ENCODE measurements at regions not wholly inside any gene's neighbourhood (a gene's known extent, or its start where the extent isn't known, plus 50 kb on each side); places are given as distances from the start of the nearest gene placed in this dataset.
"Not testable (repeated sequence)": the region's sequence is repeated elsewhere in the genome, so short reads cannot be mapped to it uniquely, and the experiment has no call there.

GRCh38 chr5:36426070-36426469, 124.4 kb upstream of the RANBP3L start:
- H3K27ac ChIP-seq (ENCODE audit: low read length); H3K9me3 ChIP-seq (ENCODE audit: control insufficient read depth, low read length); H3K4me1 ChIP-seq (ENCODE audit: control insufficient read depth, insufficient read depth, low read length); ATAC-seq; H3K27me3 ChIP-seq (ENCODE audit: control insufficient read depth, insufficient read depth); DNase-seq; H3K4me3 ChIP-seq (ENCODE audit: low read length): not testable (repeated sequence)
- WGBS, result 92% methylated on average over 2 of the region's 2 CpGs
- intact Hi-C loops (cut with DNase I), result loop anchor here in 1 of 4 donors (10.0 kb wide), 1 partner anchor 79 kb away; no protein-coding TSS in a partner anchor

- ATAC-seq (no peak), DNase-seq (no peak)
- H3K27ac ChIP-seq (ENCODE audit: low read length), result no peak overlapping the region
- H3K9me3 ChIP-seq (ENCODE audit: control insufficient read depth, low read length), result no peaks in the 10 kb centered on the region
- WGBS, result 88% methylated on average over 4 of the region's 4 CpGs
- H3K27me3 ChIP-seq (ENCODE audit: control insufficient read depth, insufficient read depth), result no peaks in the 10 kb centered on the region
- intact Hi-C loops (cut with DNase I), result no loop called here
- no peak overlapping the region for H3K4me3 ChIP-seq (ENCODE audit: low read length)
- peaks cover 2% of the 10 kb centered on the region for H3K4me1 ChIP-seq (ENCODE audit: control insufficient read depth, insufficient read depth, low read length)
These were observed 133.8 kb upstream of the RANBP3L start for GRCh38 chr5:36435516-36435915.

GRCh38 chr5:36436306-36436705, 134.6 kb upstream of the RANBP3L start:
- H3K4me1 ChIP-seq (ENCODE audit: control insufficient read depth, insufficient read depth, low read length), result peaks cover 2% of the 10 kb centered on the region
- H3K9me3 ChIP-seq (ENCODE audit: control insufficient read depth, low read length), result no peaks in the 10 kb centered on the region
- no peak overlapping the region for H3K27ac ChIP-seq (ENCODE audit: low read length)
- intact Hi-C loops (cut with DNase I), result no loop called here
- no peak for DNase-seq
- no peaks in the 10 kb centered on the region for H3K27me3 ChIP-seq (ENCODE audit: control insufficient read depth, insufficient read depth)
- ATAC-seq, result no peak
- no peak overlapping the region for H3K4me3 ChIP-seq (ENCODE audit: low read length)
- 68% methylated on average over 3 of the region's 3 CpGs for WGBS

- H3K27me3 ChIP-seq (ENCODE audit: control insufficient read depth, insufficient read depth), result no peaks in the 10 kb centered on the region
- H3K27ac ChIP-seq (ENCODE audit: low read length), result no peak overlapping the region
- intact Hi-C loops (cut with DNase I), result no loop called here
- H3K9me3 ChIP-seq (ENCODE audit: control insufficient read depth, low read length), result no peaks in the 10 kb centered on the region
- ATAC-seq (no peak), DNase-seq (no peak)
- H3K4me1 ChIP-seq (ENCODE audit: control insufficient read depth, insufficient read depth, low read length), result no peaks in the 10 kb centered on the region
- WGBS, result 75% methylated on average over 6 of the region's 6 CpGs
- no peak overlapping the region for H3K4me3 ChIP-seq (ENCODE audit: low read length)
These were observed 137.3 kb upstream of the RANBP3L start for GRCh38 chr5:36438765-36439561.

- no peak for ATAC-seq
- 87% methylated on average over 5 of the region's 5 CpGs for WGBS
These were observed 138.6 kb upstream of the RANBP3L start for GRCh38 chr5:36440300-36440699.

GRCh38 chr5:36441280-36441679, 139.6 kb upstream of the RANBP3L start:
- Histone ChIP-seq H3K9me3 (ENCODE audit: control insufficient read depth, low read length) (no peaks in the 10 kb centered on the region), H3K4me1 (ENCODE audit: control insufficient read depth, insufficient read depth, low read length) (no peaks in the 10 kb centered on the region), H3K27me3 (ENCODE audit: control insufficient read depth, insufficient read depth) (no peaks in the 10 kb centered on the region), H3K4me3 (ENCODE audit: low read length) (no peak overlapping the region), H3K27ac (ENCODE audit: low read length) (no peak overlapping the region)
- intact Hi-C loops (cut with DNase I), result no loop called here
- 84% methylated on average over 1 of the region's 1 CpG for WGBS
- no peak for ATAC-seq
- no peak for DNase-seq

More at GRCh38 chr5:36440300-36440699, 138.6 kb upstream of the RANBP3L start:
- intact Hi-C loops (cut with DNase I), result no loop called here
- DNase-seq, result no peak
- Histone ChIP-seq H3K4me3 (ENCODE audit: low read length) (no peak overlapping the region), H3K27ac (ENCODE audit: low read length) (no peak overlapping the region), H3K9me3 (ENCODE audit: control insufficient read depth, low read length) (no peaks in the 10 kb centered on the region), H3K27me3 (ENCODE audit: control insufficient read depth, insufficient read depth) (no peaks in the 10 kb centered on the region), H3K4me1 (ENCODE audit: control insufficient read depth, insufficient read depth, low read length) (no peaks in the 10 kb centered on the region)

- intact Hi-C loops (cut with DNase I), result no loop called here
- no peaks in the 10 kb centered on the region for H3K4me1 ChIP-seq (ENCODE audit: control insufficient read depth, insufficient read depth, low read length)
- DNase-seq (no peak), ATAC-seq (no peak)
- WGBS, result 76% methylated on average over 7 of the region's 7 CpGs
- no peak overlapping the region for H3K27ac ChIP-seq (ENCODE audit: low read length)
- H3K27me3 ChIP-seq (ENCODE audit: control insufficient read depth, insufficient read depth), result no peaks in the 10 kb centered on the region
- no peak overlapping the region for H3K4me3 ChIP-seq (ENCODE audit: low read length)
- no peaks in the 10 kb centered on the region for H3K9me3 ChIP-seq (ENCODE audit: control insufficient read depth, low read length)
These were observed 140.7 kb upstream of the RANBP3L start for GRCh38 chr5:36442352-36442751.

- no peaks in the 10 kb centered on the region for H3K27me3 ChIP-seq (ENCODE audit: control insufficient read depth, insufficient read depth)
- DNase-seq (no peak), ATAC-seq (no peak)
- no peak overlapping the region for H3K4me3 ChIP-seq (ENCODE audit: low read length)
- intact Hi-C loops (cut with DNase I), result no loop called here
- no peaks in the 10 kb centered on the region for H3K4me1 ChIP-seq (ENCODE audit: control insufficient read depth, insufficient read depth, low read length)
- no peaks in the 10 kb centered on the region for H3K9me3 ChIP-seq (ENCODE audit: control insufficient read depth, low read length)
- 21% methylated on average over 1 of the region's 1 CpG for WGBS
- H3K27ac ChIP-seq (ENCODE audit: low read length), result no peak overlapping the region
These were observed 141.1 kb upstream of the RANBP3L start for GRCh38 chr5:36442796-36443195.

GRCh38 chr5:36443941-36444340, 142.2 kb upstream of the RANBP3L start:
- H3K4me3 ChIP-seq (ENCODE audit: low read length), result no peak overlapping the region
- H3K27ac ChIP-seq (ENCODE audit: low read length), result no peak overlapping the region
- H3K9me3 ChIP-seq (ENCODE audit: control insufficient read depth, low read length), result no peaks in the 10 kb centered on the region
- ATAC-seq (no peak), DNase-seq (no peak)
- H3K4me1 ChIP-seq (ENCODE audit: control insufficient read depth, insufficient read depth, low read length), result no peaks in the 10 kb centered on the region
- intact Hi-C loops (cut with DNase I), result no loop called here
- no peaks in the 10 kb centered on the region for H3K27me3 ChIP-seq (ENCODE audit: control insufficient read depth, insufficient read depth)
- WGBS, result 70% methylated on average over 3 of the region's 3 CpGs

- DNase-seq (peak; percentile 50 to 82 (median 62)), ATAC-seq (peak; percentile 69 to 80)
- 56% methylated on average over 11 of the region's 11 CpGs for WGBS
- no peaks in the 10 kb centered on the region for H3K27me3 ChIP-seq (ENCODE audit: control insufficient read depth, insufficient read depth)
- no peaks in the 10 kb centered on the region for H3K4me1 ChIP-seq (ENCODE audit: control insufficient read depth, insufficient read depth, low read length)
- intact Hi-C loops (cut with DNase I), result no loop called here
- no peak overlapping the region for H3K4me3 ChIP-seq (ENCODE audit: low read length)
- no peak overlapping the region for H3K27ac ChIP-seq (ENCODE audit: low read length)
- H3K9me3 ChIP-seq (ENCODE audit: control insufficient read depth, low read length), result no peaks in the 10 kb centered on the region
These were observed 143.1 kb upstream of the RANBP3L start for GRCh38 chr5:36444582-36445418.

GRCh38 chr5:36447776-36448175, 146.1 kb upstream of the RANBP3L start:
- no peaks in the 10 kb centered on the region for H3K9me3 ChIP-seq (ENCODE audit: control insufficient read depth, low read length)
- intact Hi-C loops (cut with DNase I), result no loop called here
- no peak overlapping the region for H3K27ac ChIP-seq (ENCODE audit: low read length)
- no peak overlapping the region for H3K4me3 ChIP-seq (ENCODE audit: low read length)
- DNase-seq (no peak), ATAC-seq (no peak)
- H3K4me1 ChIP-seq (ENCODE audit: control insufficient read depth, insufficient read depth, low read length), result no peaks in the 10 kb centered on the region
- WGBS, result 86% methylated on average over 2 of the region's 2 CpGs
- no peaks in the 10 kb centered on the region for H3K27me3 ChIP-seq (ENCODE audit: control insufficient read depth, insufficient read depth)

Data from right cardiac atrium (tissue), 5 donors.